ENCODE measurements at regions not wholly inside any gene's neighbourhood (a gene's known extent, or its start where the extent isn't known, plus 50 kb on each side); places are given as distances from the start of the nearest gene placed in this dataset.

DNA sequence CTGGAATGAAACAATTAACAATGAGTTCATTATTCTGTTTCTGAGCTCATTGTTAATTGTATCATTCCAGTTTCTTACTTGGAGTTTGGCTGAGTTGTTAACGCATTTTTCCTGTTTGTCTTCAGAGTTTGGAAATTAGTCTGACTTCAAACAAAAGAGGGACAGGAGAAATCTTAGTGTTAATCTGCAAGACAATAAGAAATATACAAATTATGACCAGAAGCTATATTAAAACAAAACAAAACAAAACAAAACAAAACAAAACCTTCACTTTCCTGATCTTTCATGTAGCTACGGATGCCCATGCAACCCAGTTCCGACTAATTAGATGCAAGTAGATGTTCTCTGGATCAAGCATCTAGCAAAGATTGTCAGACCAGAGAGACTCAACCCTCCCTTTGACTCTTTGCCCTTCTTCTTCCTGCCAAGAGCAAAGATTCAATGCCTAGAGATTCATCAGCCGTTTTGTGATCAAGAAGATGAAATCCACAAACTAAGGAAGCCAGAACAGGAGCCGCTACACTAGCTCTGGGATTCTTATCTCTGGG lies 686.2 kb upstream of the FSHR start:
- Histone ChIP-seq H3K27ac (no peak overlapping the region), H3K36me3 (no peaks in the 10 kb centered on the region), H3K27me3 (no peaks in the 10 kb centered on the region), H3K4me3 (no peak overlapping the region), H3K4me1 (no peaks in the 10 kb centered on the region), H3K9me3 (no peaks in the 10 kb centered on the region)
- TF ChIP-seq CTCF (IDR thresholded peaks at IDR 0.05): no peak
- TF ChIP-seq EP300 (IDR thresholded peaks at IDR 0.05): no peak
- no peak for TF ChIP-seq POLR2A (IDR thresholded peaks at IDR 0.05)
- no peak for TF ChIP-seq POLR2AphosphoS5 (IDR thresholded peaks at IDR 0.05)
- DNase-seq (ENCODE audit: low spot score in 2 of 2): no peak
- 47% methylated on average over 5 of the region's 5 CpGs for WGBS

DNA sequence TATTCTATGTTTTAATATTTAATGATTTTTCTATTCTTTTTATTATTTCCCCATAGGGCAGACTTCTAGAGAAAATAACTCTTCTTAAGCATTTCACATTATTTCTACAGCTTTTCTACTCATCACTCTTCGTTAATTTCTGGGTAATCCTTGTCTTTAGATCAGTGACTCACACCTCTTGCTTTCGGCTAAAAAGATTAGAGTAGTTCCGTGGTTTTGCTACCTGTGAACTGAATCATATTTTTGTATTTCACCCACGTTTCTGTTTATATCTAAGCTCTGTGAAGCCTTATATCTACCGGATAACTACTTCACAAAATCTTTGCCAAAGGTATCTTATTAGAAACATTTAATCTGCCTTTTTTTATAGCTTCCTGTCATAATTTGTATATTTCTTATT lies 685.5 kb upstream of the FSHR start:
- Histone ChIP-seq H3K27ac (no peak overlapping the region), H3K4me1 (no peaks in the 10 kb centered on the region), H3K4me3 (no peak overlapping the region), H3K36me3 (no peaks in the 10 kb centered on the region), H3K9me3 (no peaks in the 10 kb centered on the region), H3K27me3 (no peaks in the 10 kb centered on the region)
- DNase-seq (ENCODE audit: low spot score in 2 of 2): no peak
- WGBS: 54% methylated on average over 5 of the region's 5 CpGs
- TF ChIP-seq CTCF (IDR thresholded peaks at IDR 0.05) (no peak), POLR2A (IDR thresholded peaks at IDR 0.05) (no peak), EP300 (IDR thresholded peaks at IDR 0.05) (no peak), POLR2AphosphoS5 (IDR thresholded peaks at IDR 0.05) (no peak)

- H3K9me3 ChIP-seq: no peaks in the 10 kb centered on the region
- no peak overlapping the region for H3K4me3 ChIP-seq
- H3K36me3 ChIP-seq: no peaks in the 10 kb centered on the region
- TF ChIP-seq POLR2AphosphoS5 (IDR thresholded peaks at IDR 0.05) (no peak), EP300 (IDR thresholded peaks at IDR 0.05) (no peak), CTCF (IDR thresholded peaks at IDR 0.05) (no peak), POLR2A (IDR thresholded peaks at IDR 0.05) (no peak)
- no peaks in the 10 kb centered on the region for H3K4me1 ChIP-seq
- no peak for DNase-seq (ENCODE audit: low spot score in 2 of 2)
- 54% methylated on average over 7 of the region's 7 CpGs for WGBS
- no peaks in the 10 kb centered on the region for H3K27me3 ChIP-seq
- no peak overlapping the region for H3K27ac ChIP-seq
Observed at GRCh38 chr2:49837561-49838293, 683.4 kb upstream of the FSHR start.

DNA sequence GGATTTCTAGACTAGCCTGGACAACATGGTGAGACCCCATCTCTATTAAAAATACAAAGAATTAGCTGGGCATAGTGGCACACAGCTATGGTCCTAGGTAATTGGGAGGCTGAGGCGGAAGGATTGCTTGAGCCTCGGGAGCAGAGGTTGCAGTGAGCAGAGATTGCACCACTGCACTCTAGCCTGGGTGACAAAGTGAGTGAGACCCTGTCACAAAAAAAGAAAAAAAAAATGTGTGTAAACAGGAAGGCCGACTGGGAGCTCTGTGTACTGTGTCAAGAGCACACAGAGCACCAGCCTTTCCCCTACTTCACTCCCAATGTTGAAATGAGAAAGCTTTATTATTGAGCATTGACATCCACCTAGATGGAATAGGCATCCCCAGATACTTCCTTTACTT lies 681.7 kb upstream of the FSHR start:
- Histone ChIP-seq H3K36me3 (no peaks in the 10 kb centered on the region), H3K27me3 (no peaks in the 10 kb centered on the region), H3K4me3 (no peak overlapping the region), H3K27ac (no peak overlapping the region), H3K4me1 (no peaks in the 10 kb centered on the region), H3K9me3 (no peaks in the 10 kb centered on the region)
- WGBS: 89% methylated on average over 3 of the region's 3 CpGs
- no peak for TF ChIP-seq POLR2AphosphoS5 (IDR thresholded peaks at IDR 0.05)
- no peak for TF ChIP-seq POLR2A (IDR thresholded peaks at IDR 0.05)
- TF ChIP-seq EP300 (IDR thresholded peaks at IDR 0.05): no peak
- no peak for TF ChIP-seq CTCF (IDR thresholded peaks at IDR 0.05)
- no peak for DNase-seq (ENCODE audit: low spot score in 2 of 2)

GRCh38 chr2:49834433-49834832 lies 680.1 kb upstream of the FSHR start:
- Histone ChIP-seq H3K27ac (no peak overlapping the region), H3K9me3 (no peaks in the 10 kb centered on the region), H3K4me3 (no peak overlapping the region), H3K36me3 (no peaks in the 10 kb centered on the region), H3K4me1 (no peaks in the 10 kb centered on the region), H3K27me3 (no peaks in the 10 kb centered on the region)
- WGBS: 89% methylated on average over 1 of the region's 1 CpG
- DNase-seq (ENCODE audit: low spot score in 2 of 2): no peak
- TF ChIP-seq POLR2AphosphoS5 (IDR thresholded peaks at IDR 0.05) (no peak), POLR2A (IDR thresholded peaks at IDR 0.05) (no peak), CTCF (IDR thresholded peaks at IDR 0.05) (no peak), EP300 (IDR thresholded peaks at IDR 0.05) (no peak)
